CD4-positive, alpha-beta T cell (primary cell): ENCODE measurements at regions not wholly inside any gene's neighbourhood (a gene's known extent, or its start where the extent isn't known, plus 50 kb on each side); places are given as distances from the start of the nearest gene placed in this dataset.

Experiments
- ATAC-seq: fragments of 200-7000 bp; cut with Tn5 transposase; one replicate; pipeline ENCODE4 v1.10.0; 2022; ENCODE audit warnings: mild to moderate bottlenecking; ENCODE audit not compliant: poor library complexity
- CTCF ChIA-PET: fragments of 350-600 bp; sonication (Branson Sonifier 250); formaldehyde crosslinking; loops from one replicate; lab custom pipeline; 2021; ENCODE audit warnings: antibody characterized with exemption, inconsistent platforms; lab: Charles Lee
- POLR2A ChIA-PET: fragments of 350-600 bp; sonication (Branson Sonifier 250); formaldehyde crosslinking; loops from one replicate; lab custom pipeline; 2021; ENCODE audit warnings: antibody characterized with exemption, inconsistent platforms; lab: Charles Lee
- DNase-seq, 14 experiments: peaks; one replicate each; pipeline ENCODE4 v3.0.0-alpha.2; 2013 to 2020; ENCODE audit warnings: mixed read lengths in 2 of 14
- H3K27ac ChIP-seq, 2 donors: one replicate each; pipeline versions ENCODE4 v1.5.1 to v1.7.0; 2013; ENCODE audit warnings: low read length in 2 of 2, low read depth in 1 of 2, mild to moderate bottlenecking in 1 of 2
- H3K27me3 ChIP-seq, 2 experiments: 1 replicate in 1 of 2; 2 replicates in 1 of 2; pipeline versions ENCODE4 v1.6.1 to v1.7.0; 2013; ENCODE audit warnings: low read length in 2 of 2, control low read depth in 1 of 2, mild to moderate bottlenecking in 1 of 2, moderate library complexity in 1 of 2; ENCODE audit not compliant: insufficient read depth in 2 of 2, control insufficient read depth in 1 of 2
- H3K36me3 ChIP-seq: one replicate; pipeline ENCODE4 v1.6.1; 2013; ENCODE audit warnings: low read length, control low read depth; ENCODE audit not compliant: insufficient read depth
- H3K4me1 ChIP-seq: one replicate; pipeline ENCODE4 v1.6.1; 2013; ENCODE audit warnings: low read length, control low read depth; ENCODE audit not compliant: insufficient read depth
- H3K4me3 ChIP-seq: one replicate; pipeline ENCODE4 v1.5.1; 2013; ENCODE audit warnings: mild to moderate bottlenecking, low read length, moderate library complexity
- H3K9me3 ChIP-seq, 2 experiments: 1 replicate in 1 of 2; 2 replicates in 1 of 2; pipeline versions ENCODE4 v1.6.1 to v1.7.0; 2013; ENCODE audit warnings: low read length in 2 of 2, mild to moderate bottlenecking in 2 of 2, control low read depth in 1 of 2, moderate library complexity in 1 of 2; ENCODE audit not compliant: control insufficient read depth in 1 of 2, insufficient read depth in 1 of 2
- H3K27ac Mint-ChIP-seq: one replicate; pipeline ENCODE4 v1.8.0; 2020; ENCODE audit warnings: mixed read lengths
- H3K27me3 Mint-ChIP-seq: one replicate; pipeline ENCODE4 v1.8.0; 2021; ENCODE audit warnings: mixed read lengths
- H3K36me3 Mint-ChIP-seq: one replicate; pipeline ENCODE4 v1.8.0; 2021; ENCODE audit warnings: low read depth, mixed read lengths
- H3K4me1 Mint-ChIP-seq: one replicate; pipeline ENCODE4 v1.8.0; 2021; ENCODE audit warnings: low read depth, mixed read lengths
- H3K4me3 Mint-ChIP-seq: one replicate; pipeline ENCODE4 v1.8.0; 2020; ENCODE audit warnings: mild to moderate bottlenecking, mixed read lengths
- H3K9me3 Mint-ChIP-seq: one replicate; pipeline ENCODE4 v1.8.0; 2020; ENCODE audit warnings: mixed read lengths
- intact Hi-C, 2 experiments: fragments of 100-400 bp; cut with DNase I in 1 of 2; cut with micrococcal nuclease in 1 of 2; formaldehyde crosslinking; loops; one replicate each; pipeline versions ENCODE4 v1.15.1 to v1.9.0; 2023 to 2025; cut with DNase I, micrococcal nuclease
- TF ChIP-seq, protein P1 (sequence below): fragments of 200-600 bp; IDR thresholded peaks from one replicate; pipeline ENCODE4 v1.8.0; 2022; ENCODE audit warnings: antibody characterized with exemption, mild to moderate bottlenecking

DNA sequence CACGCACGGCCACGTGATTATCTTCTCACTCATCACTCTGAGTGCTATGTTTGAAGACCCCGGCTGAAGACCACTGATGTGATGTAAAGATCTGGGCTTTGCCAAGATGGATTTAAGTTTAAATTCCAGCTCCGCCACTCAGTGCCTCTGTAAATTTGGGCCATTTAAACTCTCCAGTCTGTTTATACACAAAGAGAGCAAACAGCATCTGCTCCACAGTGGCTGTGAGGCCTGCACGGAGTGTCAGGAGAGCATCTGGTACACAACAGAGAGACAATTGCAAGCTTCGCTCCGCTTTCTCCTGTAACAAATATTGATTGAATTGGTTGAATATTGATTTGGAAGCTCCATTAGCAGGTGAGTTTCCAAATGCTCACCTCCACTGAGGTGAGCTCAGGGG, 80.5 kb upstream of the FRMD1 start:
- H3K9me3 Mint-ChIP-seq: no peaks in the 10 kb centered on the region
- ChIA-PET CTCF (no interaction called here), POLR2A (no interaction called here)
- H3K27ac ChIP-seq: no peak overlapping the region
- H3K27ac Mint-ChIP-seq: no peak overlapping the region
- ATAC-seq: no peak
- no peak overlapping the region for H3K4me3 Mint-ChIP-seq
- no peaks in the 10 kb centered on the region for H3K4me1 Mint-ChIP-seq
- TF ChIP-seq, protein P1, sequence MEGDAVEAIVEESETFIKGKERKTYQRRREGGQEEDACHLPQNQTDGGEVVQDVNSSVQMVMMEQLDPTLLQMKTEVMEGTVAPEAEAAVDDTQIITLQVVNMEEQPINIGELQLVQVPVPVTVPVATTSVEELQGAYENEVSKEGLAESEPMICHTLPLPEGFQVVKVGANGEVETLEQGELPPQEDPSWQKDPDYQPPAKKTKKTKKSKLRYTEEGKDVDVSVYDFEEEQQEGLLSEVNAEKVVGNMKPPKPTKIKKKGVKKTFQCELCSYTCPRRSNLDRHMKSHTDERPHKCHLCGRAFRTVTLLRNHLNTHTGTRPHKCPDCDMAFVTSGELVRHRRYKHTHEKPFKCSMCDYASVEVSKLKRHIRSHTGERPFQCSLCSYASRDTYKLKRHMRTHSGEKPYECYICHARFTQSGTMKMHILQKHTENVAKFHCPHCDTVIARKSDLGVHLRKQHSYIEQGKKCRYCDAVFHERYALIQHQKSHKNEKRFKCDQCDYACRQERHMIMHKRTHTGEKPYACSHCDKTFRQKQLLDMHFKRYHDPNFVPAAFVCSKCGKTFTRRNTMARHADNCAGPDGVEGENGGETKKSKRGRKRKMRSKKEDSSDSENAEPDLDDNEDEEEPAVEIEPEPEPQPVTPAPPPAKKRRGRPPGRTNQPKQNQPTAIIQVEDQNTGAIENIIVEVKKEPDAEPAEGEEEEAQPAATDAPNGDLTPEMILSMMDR: no peak
- no peaks in the 10 kb centered on the region for H3K27me3 ChIP-seq
- intact Hi-C loops: no loop called here
- no peak overlapping the region for H3K4me3 ChIP-seq
- no peaks in the 10 kb centered on the region for H3K36me3 ChIP-seq
- no peaks in the 10 kb centered on the region for H3K36me3 Mint-ChIP-seq
- H3K4me1 ChIP-seq: no peaks in the 10 kb centered on the region
- peaks cover 0 to 13% of the 10 kb centered on the region in 2 experiments for H3K9me3 ChIP-seq
- peaks cover 29% of the 10 kb centered on the region for H3K27me3 Mint-ChIP-seq
- DNase-seq: no peak

DNA sequence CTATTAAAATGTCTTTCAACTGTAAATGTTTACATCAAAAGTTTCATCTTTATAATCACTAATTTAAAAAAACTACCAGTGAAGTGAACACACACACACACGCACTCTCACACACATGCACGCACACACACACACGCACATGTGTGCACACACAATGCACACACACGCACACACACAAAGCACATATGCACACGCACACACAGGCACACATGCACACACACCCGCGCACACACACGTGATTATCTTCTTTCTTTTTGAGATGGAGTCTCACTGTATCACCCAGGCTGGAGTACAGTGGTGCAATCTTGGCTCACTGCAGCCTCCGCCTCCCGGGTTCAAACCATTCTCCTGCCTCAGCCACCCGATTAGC, 80.0 kb upstream of the FRMD1 start:
- no peak for ATAC-seq
- H3K4me1 ChIP-seq: no peaks in the 10 kb centered on the region
- Mint-ChIP-seq H3K27me3 (peaks cover 33% of the 10 kb centered on the region), H3K36me3 (no peaks in the 10 kb centered on the region), H3K4me1 (no peaks in the 10 kb centered on the region), H3K4me3 (no peak overlapping the region), H3K9me3 (no peaks in the 10 kb centered on the region), H3K27ac (no peak overlapping the region)
- no peak overlapping the region for H3K4me3 ChIP-seq
- peaks cover 0 to 13% of the 10 kb centered on the region in 2 experiments for H3K9me3 ChIP-seq
- CTCF ChIA-PET: no interaction called here
- DNase-seq: no peak
- H3K27me3 ChIP-seq: no peaks in the 10 kb centered on the region
- intact Hi-C loops: no loop called here
- TF ChIP-seq, protein P1: no peak
- H3K36me3 ChIP-seq: no peaks in the 10 kb centered on the region
- no peak overlapping the region for H3K27ac ChIP-seq
- POLR2A ChIA-PET: no interaction called here

GRCh38 chr6:168158213-168158979, 79.4 kb upstream of the FRMD1 start:
- H3K4me1 Mint-ChIP-seq: no peaks in the 10 kb centered on the region
- H3K36me3 Mint-ChIP-seq: no peaks in the 10 kb centered on the region
- peaks cover 33% of the 10 kb centered on the region for H3K27me3 Mint-ChIP-seq
- H3K27ac Mint-ChIP-seq: no peak overlapping the region
- no peaks in the 10 kb centered on the region for H3K9me3 Mint-ChIP-seq
- Histone ChIP-seq H3K27ac (no peak overlapping the region), H3K27me3 (no peaks in the 10 kb centered on the region), H3K36me3 (no peaks in the 10 kb centered on the region), H3K4me1 (no peaks in the 10 kb centered on the region), H3K4me3 (no peak overlapping the region), H3K9me3 (peaks cover 0 to 13% of the 10 kb centered on the region in 2 experiments)
- intact Hi-C loops: no loop called here
- ATAC-seq: no peak
- no peak overlapping the region for H3K4me3 Mint-ChIP-seq
- ChIA-PET POLR2A (no interaction called here), CTCF (no interaction called here)
- DNase-seq: no peak
- TF ChIP-seq, protein P1: no peak
